ENCODE measurements at regions not wholly inside any gene's neighbourhood (a gene's known extent, or its start where the extent isn't known, plus 50 kb on each side); places are given as distances from the start of the nearest gene placed in this dataset.

GRCh38 chr7:50836646-50837045 is 54.0 kb upstream of the GRB10 start:
- Histone ChIP-seq H4K8ac (ENCODE audit: low read depth, low read length) (no peak overlapping the region), H4K12ac (ENCODE audit: low read depth, low read length) (no peak overlapping the region), H3K27ac (ENCODE audit: low read depth, low read length) (no peak overlapping the region), H3K27me3 (ENCODE audit: insufficient read depth, low read length) (no peaks in the 10 kb centered on the region), H3K4ac (ENCODE audit: low read depth, low read length) (no peak overlapping the region), H3K4me2 (ENCODE audit: low read length) (no peak overlapping the region), H3K23ac (ENCODE audit: low read length) (no peak overlapping the region), H3K9ac (ENCODE audit: low read length) (no peak overlapping the region), H2AFZ (ENCODE audit: insufficient read depth, low read length, poor library complexity) (no peak overlapping the region), H3K14ac (ENCODE audit: low read length) (no peak overlapping the region), H2BK12ac (ENCODE audit: low read length) (no peak overlapping the region), H2AK5ac (ENCODE audit: low read length) (no peak overlapping the region), H3K4me1 (ENCODE audit: control insufficient read depth in 1 of 2, insufficient read depth in 2 of 2, low read length in 2 of 2) (no peaks in the 10 kb centered on the region), H4K91ac (ENCODE audit: low read depth, low read length) (no peak overlapping the region), H2BK120ac (ENCODE audit: insufficient read depth, low read length, poor library complexity) (no peak overlapping the region), H3K4me3 (ENCODE audit: low read depth, low read length) (no peak overlapping the region), H3K79me1 (ENCODE audit: low read length) (no peaks in the 10 kb centered on the region), H3K79me2 (ENCODE audit: control insufficient read depth, insufficient read depth, low read length, poor library complexity) (no peaks in the 10 kb centered on the region), H3K9me3 (ENCODE audit: insufficient read depth, low read depth, low read length) (peaks cover 1% of the 10 kb centered on the region), H3K36me3 (ENCODE audit: control insufficient read depth in 1 of 2, insufficient read depth in 2 of 2, low read length in 2 of 2) (no peaks in the 10 kb centered on the region), H2BK5ac (ENCODE audit: low read depth, low read length, poor library complexity) (no peak overlapping the region), H3K18ac (ENCODE audit: low read length) (no peak overlapping the region)
- no CpG with 5 or more reads among the region's 2 CpGs for WGBS (ENCODE audit: extremely low coverage, insufficient coverage, insufficient read length)
- DNase-seq: no peak

- Histone ChIP-seq H2AFZ (ENCODE audit: insufficient read depth, low read length, poor library complexity) (no peak overlapping the region), H3K27me3 (ENCODE audit: insufficient read depth, low read length) (no peaks in the 10 kb centered on the region), H3K79me1 (ENCODE audit: low read length) (no peaks in the 10 kb centered on the region), H3K9me3 (ENCODE audit: insufficient read depth, low read depth, low read length) (peaks cover 1% of the 10 kb centered on the region), H2BK120ac (ENCODE audit: insufficient read depth, low read length, poor library complexity) (no peak overlapping the region), H3K4me2 (ENCODE audit: low read length) (no peak overlapping the region), H2BK12ac (ENCODE audit: low read length) (no peak overlapping the region), H3K79me2 (ENCODE audit: control insufficient read depth, insufficient read depth, low read length, poor library complexity) (no peaks in the 10 kb centered on the region), H3K4ac (ENCODE audit: low read depth, low read length) (no peak overlapping the region), H4K91ac (ENCODE audit: low read depth, low read length) (no peak overlapping the region), H3K9ac (ENCODE audit: low read length) (no peak overlapping the region), H2AK5ac (ENCODE audit: low read length) (no peak overlapping the region), H4K12ac (ENCODE audit: low read depth, low read length) (no peak overlapping the region), H3K36me3 (ENCODE audit: control insufficient read depth in 1 of 2, insufficient read depth in 2 of 2, low read length in 2 of 2) (no peaks in the 10 kb centered on the region), H3K4me1 (ENCODE audit: control insufficient read depth in 1 of 2, insufficient read depth in 2 of 2, low read length in 2 of 2) (no peaks in the 10 kb centered on the region), H3K18ac (ENCODE audit: low read length) (no peak overlapping the region), H3K23ac (ENCODE audit: low read length) (no peak overlapping the region), H2BK5ac (ENCODE audit: low read depth, low read length, poor library complexity) (no peak overlapping the region), H3K27ac (ENCODE audit: low read depth, low read length) (no peak overlapping the region), H4K8ac (ENCODE audit: low read depth, low read length) (no peak overlapping the region), H3K4me3 (ENCODE audit: low read depth, low read length) (no peak overlapping the region), H3K14ac (ENCODE audit: low read length) (no peak overlapping the region)
- DNase-seq: no peak
- no CpG with 5 or more reads among the region's 2 CpGs for WGBS (ENCODE audit: extremely low coverage, insufficient coverage, insufficient read length)
Observed at GRCh38 chr7:50835156-50835555, 52.5 kb upstream of the GRB10 start.

GRCh38 chr7:50834679-50835078 is 52.0 kb upstream of the GRB10 start:
- H3K4me1 ChIP-seq (ENCODE audit: control insufficient read depth in 1 of 2, insufficient read depth in 2 of 2, low read length in 2 of 2): no peaks in the 10 kb centered on the region
- H3K9ac ChIP-seq (ENCODE audit: low read length): no peak overlapping the region
- no peak overlapping the region for H3K18ac ChIP-seq (ENCODE audit: low read length)
- H3K79me1 ChIP-seq (ENCODE audit: low read length): no peaks in the 10 kb centered on the region
- no peak overlapping the region for H2AFZ ChIP-seq (ENCODE audit: insufficient read depth, low read length, poor library complexity)
- WGBS (ENCODE audit: extremely low coverage, insufficient coverage, insufficient read length): no CpG with 5 or more reads among the region's 6 CpGs
- no peaks in the 10 kb centered on the region for H3K79me2 ChIP-seq (ENCODE audit: control insufficient read depth, insufficient read depth, low read length, poor library complexity)
- peaks cover 1% of the 10 kb centered on the region for H3K9me3 ChIP-seq (ENCODE audit: insufficient read depth, low read depth, low read length)
- no peak overlapping the region for H2BK12ac ChIP-seq (ENCODE audit: low read length)
- DNase-seq: no peak
- no peak overlapping the region for H3K4me3 ChIP-seq (ENCODE audit: low read depth, low read length)
- no peaks in the 10 kb centered on the region for H3K27me3 ChIP-seq (ENCODE audit: insufficient read depth, low read length)
- no peak overlapping the region for H3K23ac ChIP-seq (ENCODE audit: low read length)
- no peak overlapping the region for H3K4me2 ChIP-seq (ENCODE audit: low read length)
- no peak overlapping the region for H3K14ac ChIP-seq (ENCODE audit: low read length)
- H2BK5ac ChIP-seq (ENCODE audit: low read depth, low read length, poor library complexity): no peak overlapping the region
- no peak overlapping the region for H4K91ac ChIP-seq (ENCODE audit: low read depth, low read length)
- no peaks in the 10 kb centered on the region for H3K36me3 ChIP-seq (ENCODE audit: control insufficient read depth in 1 of 2, insufficient read depth in 2 of 2, low read length in 2 of 2)
- no peak overlapping the region for H2BK120ac ChIP-seq (ENCODE audit: insufficient read depth, low read length, poor library complexity)
- no peak overlapping the region for H2AK5ac ChIP-seq (ENCODE audit: low read length)
- no peak overlapping the region for H4K12ac ChIP-seq (ENCODE audit: low read depth, low read length)
- no peak overlapping the region for H3K27ac ChIP-seq (ENCODE audit: low read depth, low read length)
- H3K4ac ChIP-seq (ENCODE audit: low read depth, low read length): no peak overlapping the region
- no peak overlapping the region for H4K8ac ChIP-seq (ENCODE audit: low read depth, low read length)

GRCh38 chr7:50834031-50834535 is 51.4 kb upstream of the GRB10 start:
- Histone ChIP-seq H3K4me1 (ENCODE audit: control insufficient read depth in 1 of 2, insufficient read depth in 2 of 2, low read length in 2 of 2) (no peaks in the 10 kb centered on the region), H3K14ac (ENCODE audit: low read length) (no peak overlapping the region), H3K18ac (ENCODE audit: low read length) (no peak overlapping the region), H3K27me3 (ENCODE audit: insufficient read depth, low read length) (no peaks in the 10 kb centered on the region), H3K9me3 (ENCODE audit: insufficient read depth, low read depth, low read length) (peaks cover 1% of the 10 kb centered on the region), H4K12ac (ENCODE audit: low read depth, low read length) (no peak overlapping the region), H3K36me3 (ENCODE audit: control insufficient read depth in 1 of 2, insufficient read depth in 2 of 2, low read length in 2 of 2) (no peaks in the 10 kb centered on the region), H4K91ac (ENCODE audit: low read depth, low read length) (no peak overlapping the region), H3K79me2 (ENCODE audit: control insufficient read depth, insufficient read depth, low read length, poor library complexity) (no peaks in the 10 kb centered on the region), H4K8ac (ENCODE audit: low read depth, low read length) (no peak overlapping the region), H2BK12ac (ENCODE audit: low read length) (no peak overlapping the region), H3K23ac (ENCODE audit: low read length) (no peak overlapping the region), H3K9ac (ENCODE audit: low read length) (no peak overlapping the region), H3K79me1 (ENCODE audit: low read length) (no peaks in the 10 kb centered on the region), H2AK5ac (ENCODE audit: low read length) (no peak overlapping the region), H3K4me3 (ENCODE audit: low read depth, low read length) (no peak overlapping the region), H3K4ac (ENCODE audit: low read depth, low read length) (no peak overlapping the region), H2BK120ac (ENCODE audit: insufficient read depth, low read length, poor library complexity) (no peak overlapping the region), H3K4me2 (ENCODE audit: low read length) (no peak overlapping the region), H2AFZ (ENCODE audit: insufficient read depth, low read length, poor library complexity) (no peak overlapping the region), H2BK5ac (ENCODE audit: low read depth, low read length, poor library complexity) (no peak overlapping the region), H3K27ac (ENCODE audit: low read depth, low read length) (no peak overlapping the region)
- no peak for DNase-seq
- WGBS (ENCODE audit: extremely low coverage, insufficient coverage, insufficient read length): no CpG with 5 or more reads among the region's 1 CpG
